Suprapubic skin (tissue), 4 donors: ENCODE measurements at regions not wholly inside any gene's neighbourhood (a gene's known extent, or its start where the extent isn't known, plus 50 kb on each side); places are given as distances from the start of the nearest gene placed in this dataset.

ENCODE experiments used
- DNase-seq, 2 donors: peaks; one replicate each; pipeline ENCODE4 v3.0.0-alpha.2; 2019; ENCODE audit warnings: low spot score in 2 of 2
- H3K27ac ChIP-seq: fragments of 200-600 bp; sonication (generic); one replicate; pipeline ENCODE4 v1.5.1; 2019
- H3K27me3 ChIP-seq: fragments of 200-600 bp; sonication (generic); one replicate; pipeline ENCODE4 v1.5.1; 2019
- H3K36me3 ChIP-seq: fragments of 200-600 bp; sonication (generic); one replicate; pipeline ENCODE4 v1.5.1; 2019
- H3K4me1 ChIP-seq: fragments of 200-600 bp; sonication (generic); one replicate; pipeline ENCODE4 v1.5.1; 2019
- H3K4me3 ChIP-seq: fragments of 200-600 bp; sonication (generic); one replicate; pipeline ENCODE4 v1.5.1; 2019; ENCODE audit warnings: mild to moderate bottlenecking
- H3K9me3 ChIP-seq: fragments of 200-600 bp; sonication (generic); one replicate; pipeline ENCODE4 v1.5.1; 2019
- EP300 ChIP-seq: sonication (generic); formaldehyde crosslinking; IDR thresholded peaks from one replicate; pipeline ENCODE4 v1.6.1; 2017; ENCODE audit warnings: antibody characterized with exemption
- POLR2A ChIP-seq, 2 donors: fragments of 450-650 bp; IDR thresholded peaks; one replicate each; pipeline ENCODE4 v1.6.1; 2017; ENCODE audit warnings: antibody characterized with exemption in 2 of 2, mild to moderate bottlenecking in 2 of 2, moderate library complexity in 2 of 2
- POLR2AphosphoS5 ChIP-seq, 3 donors: sonication (generic); formaldehyde crosslinking; IDR thresholded peaks; one replicate each; pipeline ENCODE4 v1.6.1; 2017; ENCODE audit warnings: antibody characterized with exemption in 3 of 3
- WGBS: methylation state at CpG from one replicate; pipeline ENCODE4 v1.1.5; 2018; 5-methylcytosine and 5-hydroxymethylcytosine counted together
- TF ChIP-seq, protein P1 (sequence below), 2 donors: fragments of 200-600 bp in 1 of 2; fragments of 450-650 bp in 1 of 2; sonication (generic) in 1 of 2; IDR thresholded peaks; one replicate each; pipeline ENCODE4 v1.5.1; 2016 to 2019; ENCODE audit warnings: antibody characterized with exemption in 2 of 2, mild to moderate bottlenecking in 1 of 2, moderate library complexity in 1 of 2

DNA sequence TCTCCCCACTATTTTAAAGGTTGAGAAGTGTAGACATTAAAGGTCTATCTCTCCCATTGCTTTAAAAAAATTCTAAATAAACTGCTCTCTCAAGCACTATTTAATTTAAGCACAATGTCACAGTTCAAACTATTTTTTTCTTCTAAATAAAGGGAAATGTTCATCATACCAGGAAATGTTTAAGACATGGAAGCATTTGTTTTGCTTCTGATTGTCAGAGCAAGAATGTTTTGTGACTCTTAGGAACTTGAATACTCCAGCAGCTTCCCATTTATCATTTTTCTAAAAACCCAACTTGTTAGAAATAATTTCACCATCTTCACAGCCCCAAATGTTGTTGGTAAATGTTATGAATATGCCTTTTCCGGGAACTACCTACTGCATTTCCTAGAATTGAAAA, 121.8 kb upstream of the NTF3 start:
- Histone ChIP-seq H3K9me3 (peaks cover 6% of the 10 kb centered on the region), H3K27me3 (peaks cover 15% of the 10 kb centered on the region), H3K4me1 (peaks cover 6% of the 10 kb centered on the region), H3K27ac (no peak overlapping the region), H3K4me3 (no peak overlapping the region), H3K36me3 (no peaks in the 10 kb centered on the region)
- TF ChIP-seq POLR2A (IDR thresholded peaks at IDR 0.05) = no peak
- no peak for TF ChIP-seq POLR2AphosphoS5 (IDR thresholded peaks at IDR 0.05)
- no peak for TF ChIP-seq EP300
- TF ChIP-seq, protein P1, sequence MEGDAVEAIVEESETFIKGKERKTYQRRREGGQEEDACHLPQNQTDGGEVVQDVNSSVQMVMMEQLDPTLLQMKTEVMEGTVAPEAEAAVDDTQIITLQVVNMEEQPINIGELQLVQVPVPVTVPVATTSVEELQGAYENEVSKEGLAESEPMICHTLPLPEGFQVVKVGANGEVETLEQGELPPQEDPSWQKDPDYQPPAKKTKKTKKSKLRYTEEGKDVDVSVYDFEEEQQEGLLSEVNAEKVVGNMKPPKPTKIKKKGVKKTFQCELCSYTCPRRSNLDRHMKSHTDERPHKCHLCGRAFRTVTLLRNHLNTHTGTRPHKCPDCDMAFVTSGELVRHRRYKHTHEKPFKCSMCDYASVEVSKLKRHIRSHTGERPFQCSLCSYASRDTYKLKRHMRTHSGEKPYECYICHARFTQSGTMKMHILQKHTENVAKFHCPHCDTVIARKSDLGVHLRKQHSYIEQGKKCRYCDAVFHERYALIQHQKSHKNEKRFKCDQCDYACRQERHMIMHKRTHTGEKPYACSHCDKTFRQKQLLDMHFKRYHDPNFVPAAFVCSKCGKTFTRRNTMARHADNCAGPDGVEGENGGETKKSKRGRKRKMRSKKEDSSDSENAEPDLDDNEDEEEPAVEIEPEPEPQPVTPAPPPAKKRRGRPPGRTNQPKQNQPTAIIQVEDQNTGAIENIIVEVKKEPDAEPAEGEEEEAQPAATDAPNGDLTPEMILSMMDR (IDR thresholded peaks at IDR 0.05) = no peak
- 45% methylated on average over 1 of the region's 1 CpG for WGBS
- DNase-seq = no peak

DNA sequence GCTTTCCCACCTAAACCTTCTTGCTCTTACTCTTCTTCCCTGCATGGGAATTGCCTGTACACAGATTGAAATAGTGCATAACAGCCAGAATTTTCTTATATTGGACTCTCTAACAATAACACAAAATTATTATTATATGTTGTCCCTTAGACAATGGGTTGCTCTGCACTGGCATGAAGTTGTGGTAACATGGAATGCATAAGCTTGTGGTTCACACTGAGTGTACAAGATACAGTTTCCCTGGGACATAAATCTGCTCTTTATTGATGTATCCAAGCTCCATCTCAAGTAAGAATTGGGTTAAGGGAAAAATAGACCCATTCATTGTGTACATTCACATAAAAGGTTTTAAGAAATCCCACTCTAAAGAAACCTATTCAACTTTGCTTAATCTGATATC, 114.4 kb upstream of the NTF3 start:
- Histone ChIP-seq H3K36me3 (no peaks in the 10 kb centered on the region), H3K4me1 (peaks cover 10% of the 10 kb centered on the region), H3K4me3 (no peak overlapping the region), H3K9me3 (peaks cover 6% of the 10 kb centered on the region), H3K27ac (no peak overlapping the region), H3K27me3 (peaks cover 6% of the 10 kb centered on the region)
- no peak for TF ChIP-seq EP300
- TF ChIP-seq, protein P1 (IDR thresholded peaks at IDR 0.05) = no peak
- DNase-seq = no peak

DNA sequence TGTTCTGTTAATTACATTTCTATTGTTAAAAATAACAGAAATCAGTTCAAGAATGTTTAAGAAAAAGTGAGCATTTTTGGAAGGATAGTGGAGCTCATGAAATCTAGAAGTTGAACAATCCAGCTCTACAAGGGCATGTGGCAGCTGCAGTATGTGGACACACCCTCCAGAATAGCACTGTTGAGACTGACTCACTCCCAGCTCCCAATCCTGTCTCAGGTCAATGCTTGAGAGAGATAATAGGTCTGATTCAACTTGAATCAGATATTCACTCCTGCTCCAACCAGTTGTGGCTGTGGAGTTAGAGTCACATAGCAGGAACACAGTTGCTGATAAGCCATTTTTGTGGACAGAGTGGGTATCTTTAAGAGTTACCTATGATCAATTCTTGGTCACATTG, 113.0 kb upstream of the NTF3 start:
- Histone ChIP-seq H3K4me3 (no peak overlapping the region), H3K36me3 (no peaks in the 10 kb centered on the region), H3K27ac (no peak overlapping the region), H3K4me1 (peaks cover 10% of the 10 kb centered on the region), H3K9me3 (peaks cover 6% of the 10 kb centered on the region), H3K27me3 (peaks cover 6% of the 10 kb centered on the region)
- no peak for DNase-seq
- TF ChIP-seq POLR2AphosphoS5 (IDR thresholded peaks at IDR 0.05) (no peak), EP300 (no peak), POLR2A (IDR thresholded peaks at IDR 0.05) (no peak)
- TF ChIP-seq, protein P1 (IDR thresholded peaks at IDR 0.05) = no peak

DNA sequence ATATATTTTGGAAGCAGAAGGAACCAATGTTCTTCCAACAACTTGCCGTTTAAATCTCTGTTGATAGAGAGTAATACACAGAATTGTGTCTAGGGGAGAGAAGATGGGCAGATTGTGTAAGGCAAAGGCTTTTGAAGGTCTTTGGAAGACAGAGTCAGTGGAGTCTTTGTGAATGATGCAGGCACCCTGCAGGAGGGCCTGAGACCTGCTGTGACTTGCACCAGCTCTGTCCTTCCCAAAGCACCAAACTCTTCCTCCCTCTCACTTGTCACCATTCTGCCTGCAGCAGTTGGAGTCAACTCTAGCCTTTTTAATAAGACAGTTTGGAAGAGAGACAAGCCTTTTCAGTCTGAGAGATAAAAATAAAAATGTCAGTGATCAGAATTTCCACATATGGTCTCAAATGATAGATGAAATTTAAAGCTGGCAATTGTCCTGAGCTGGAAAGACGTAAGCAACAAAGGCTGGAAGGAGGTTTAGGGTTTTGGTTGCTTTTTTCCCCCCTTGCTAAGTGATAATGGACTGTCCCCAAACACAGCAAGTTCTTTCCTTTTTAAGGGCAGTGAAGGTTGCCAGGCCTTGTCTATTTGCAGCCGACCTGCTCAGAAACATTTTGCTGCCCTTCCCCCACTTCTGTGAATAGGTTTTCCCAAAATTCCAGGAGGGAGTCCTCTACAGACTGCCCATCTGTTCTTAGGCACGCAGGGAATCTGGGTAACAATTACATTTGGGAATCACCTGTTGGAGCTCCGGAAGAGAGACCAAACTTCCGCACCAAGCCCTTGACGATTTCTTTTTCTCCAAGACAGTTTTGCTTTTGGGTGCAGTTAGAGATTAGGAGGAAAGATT, 103.0 kb upstream of the NTF3 start:
- Histone ChIP-seq H3K27ac (no peak overlapping the region), H3K27me3 (no peaks in the 10 kb centered on the region), H3K4me3 (no peak overlapping the region), H3K9me3 (no peaks in the 10 kb centered on the region), H3K36me3 (no peaks in the 10 kb centered on the region), H3K4me1 (no peaks in the 10 kb centered on the region)
- WGBS = 53% methylated on average over 7 of the region's 7 CpGs
- no peak for DNase-seq
- TF ChIP-seq EP300 (no peak), POLR2AphosphoS5 (IDR thresholded peaks at IDR 0.05) (no peak), POLR2A (IDR thresholded peaks at IDR 0.05) (no peak)
- TF ChIP-seq, protein P1 (IDR thresholded peaks at IDR 0.05) = no peak

DNA sequence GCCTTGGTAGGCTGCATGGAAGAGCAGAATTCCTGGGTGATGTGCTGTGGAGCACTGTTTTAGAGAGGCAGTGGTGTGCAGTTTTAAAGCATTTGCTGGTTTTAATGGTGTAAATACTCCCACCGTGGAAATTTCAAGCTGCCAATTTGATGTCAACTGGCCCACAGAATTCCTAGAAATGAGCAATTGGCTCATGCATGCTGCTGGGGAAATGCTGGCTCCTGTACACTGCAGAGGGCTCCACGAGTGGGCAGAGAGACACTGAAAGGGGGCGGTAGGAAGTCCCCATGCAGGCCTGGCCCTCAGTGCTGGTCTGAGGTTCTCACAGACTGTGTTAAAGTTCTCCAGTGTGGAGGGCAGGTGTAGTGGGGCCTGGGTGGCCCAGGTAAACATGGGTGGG, 99.4 kb upstream of the NTF3 start:
- Histone ChIP-seq H3K4me1 (no peaks in the 10 kb centered on the region), H3K36me3 (no peaks in the 10 kb centered on the region), H3K27ac (no peak overlapping the region), H3K9me3 (no peaks in the 10 kb centered on the region), H3K4me3 (no peak overlapping the region), H3K27me3 (no peaks in the 10 kb centered on the region)
- DNase-seq = no peak
- TF ChIP-seq, protein P1 (IDR thresholded peaks at IDR 0.05) = no peak
- no peak for TF ChIP-seq EP300
- no peak for TF ChIP-seq POLR2A (IDR thresholded peaks at IDR 0.05)
- no peak for TF ChIP-seq POLR2AphosphoS5 (IDR thresholded peaks at IDR 0.05)
- 73% methylated on average over 3 of the region's 3 CpGs for WGBS
